Heart left ventricle (tissue), 16 donors: ENCODE measurements at regions not wholly inside any gene's neighbourhood (a gene's known extent, or its start where the extent isn't known, plus 50 kb on each side); places are given as distances from the start of the nearest gene placed in this dataset.

Experiments used
- ATAC-seq, 4 donors: fragments of 200-7000 bp; cut with Tn5 transposase; one replicate each; pipeline ENCODE4 v1.9.1; 2020 to 2022; ENCODE audit warnings: moderate library complexity in 4 of 4, mild to moderate bottlenecking in 3 of 4, moderate number of reproducible peaks in 1 of 4
- DNase-seq, 5 donors: peaks; one replicate each; pipeline ENCODE4 v3.0.0-alpha.2; 2020
- H3K27ac ChIP-seq, 12 donors: fragments of 200-600 bp; sonication (generic) in 4 of 12; one replicate each; pipeline versions ENCODE4 v1.5.0 to v1.8.0; 2016 to 2022; ENCODE audit warnings: mild to moderate bottlenecking in 2 of 12
- H3K27me3 ChIP-seq, 9 donors: fragments of 200-600 bp; sonication (generic) in 2 of 9; one replicate each; pipeline versions ENCODE4 v1.5.1 to v1.8.0; 2016 to 2022; ENCODE audit warnings: mild to moderate bottlenecking in 3 of 9
- H3K36me3 ChIP-seq, 9 donors: fragments of 200-600 bp; sonication (generic) in 2 of 9; one replicate each; pipeline versions ENCODE4 v1.5.0 to v1.8.0; 2018 to 2022; ENCODE audit warnings: mild to moderate bottlenecking in 2 of 9
- H3K4me1 ChIP-seq, 12 donors: fragments of 200-600 bp; sonication (generic) in 4 of 12; one replicate each; pipeline versions ENCODE4 v1.5.0 to v1.8.0; 2016 to 2022; ENCODE audit warnings: mild to moderate bottlenecking in 3 of 12
- H3K4me3 ChIP-seq, 12 donors: fragments of 200-600 bp; sonication (generic) in 4 of 12; one replicate each; pipeline versions ENCODE4 v1.5.0 to v1.8.0; 2017 to 2022; ENCODE audit warnings: mild to moderate bottlenecking in 9 of 12, moderate library complexity in 4 of 12
- H3K9me3 ChIP-seq, 12 donors: fragments of 200-600 bp; sonication (generic) in 4 of 12; one replicate each; pipeline versions ENCODE4 v1.5.0 to v1.8.0; 2016 to 2022; ENCODE audit warnings: mild to moderate bottlenecking in 1 of 12
- POLR2A ChIP-seq, 2 donors: fragments of 450-650 bp; IDR thresholded peaks; one replicate each; pipeline ENCODE4 v1.6.1; 2017; ENCODE audit warnings: antibody characterized with exemption in 2 of 2, mild to moderate bottlenecking in 2 of 2, moderate library complexity in 2 of 2
- WGBS, 4 donors: extraction: QIAGEN DNeasy Blood & Tissue Kit in 2 of 4; methylation state at CpG; one replicate each; pipeline versions ENCODE4 v1.1.5 to v1.1.7; 2013 to 2018; 5-methylcytosine and 5-hydroxymethylcytosine counted together
- intact Hi-C, 10 donors: fragments of 100-400 bp; cut with DNase I; formaldehyde crosslinking; loops; one replicate each; pipeline versions ENCODE4 v1.11.1 to v1.14.2; 2022
- TF ChIP-seq, protein P1 (sequence below), 12 donors: fragments of 200-600 bp; sonication (generic) in 4 of 12; IDR thresholded peaks; one replicate each; pipeline versions ENCODE4 v1.5.0 to v1.8.0; 2018 to 2022; ENCODE audit warnings: antibody characterized with exemption in 12 of 12, mild to moderate bottlenecking in 5 of 12
- donor health status: ischemic (EF 13 %, LVEDD 7.1; RV severe dilation, severe dysfunction).
- donor health status: healthy with polysubstance abuse.
- donor health status: DM: no; HTN: yes; CAD: no.
- donor health status: DM: no; HTN: no; CAD: no.
- donor health status: ischemic (EF 25% LVEDD 6.9; RV normal size, moderate dysfunction).
- donor health status: ischemic (EF 25% LVEDD 5.7; RV mildly dilated, moderate dysfunction).
- donor health status: healthy.
- donor health status: DM: yes; HTN: yes; CAD: no.
- donor health status: ischemic (EF 35%, LVEDD 5.7; RV mildly dilated, moderate dysfunction).
- donor health status: nonischemic (EF 11% LVEDD 7.7; RV severe dilation, severe dysfunction).
- donor health status: DM: yes; HTN: yes; CAD: no.
- donor health status: PGD.
- donor health status: ischemic (EF 29% LVEDD 5.4; RV normal size, mild dysfunction).
- donor health status: nonischemic (EF 23%, LVEDD 6.1; RV moderate dilation, normal function).

DNA sequence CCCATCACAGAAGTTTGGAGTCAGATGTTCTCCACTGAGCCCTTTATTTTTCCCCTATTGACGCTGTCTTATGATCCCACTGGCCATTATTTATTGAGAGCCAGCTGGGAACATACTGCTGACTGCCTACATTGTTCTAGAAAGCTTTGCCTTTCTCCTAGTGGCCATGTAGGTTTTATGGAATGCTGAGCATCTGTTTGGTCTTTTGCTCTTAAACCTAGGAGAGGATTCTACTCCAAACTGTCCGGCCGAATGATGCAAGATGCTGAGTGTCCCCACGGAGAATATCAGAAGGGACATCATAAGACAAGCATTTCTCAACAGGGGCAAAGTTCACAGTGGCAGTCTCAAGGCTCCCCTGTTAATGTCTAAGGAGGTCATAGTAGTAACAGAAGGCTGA, 171.4 kb downstream of the ARRDC4 start:
- Histone ChIP-seq H3K4me3 (no peak overlapping the region), H3K27ac (no peak overlapping the region), H3K9me3 (no peaks in the 10 kb centered on the region), H3K4me1 (no peaks in the 10 kb centered on the region), H3K36me3 (no peaks in the 10 kb centered on the region), H3K27me3 (peaks cover 0 to 16% (median 4%) of the 10 kb centered on the region in 9 donors)
- ATAC-seq (no peak), DNase-seq (no peak)
- 66 to 83% (median 71%) methylated on average over 4 of the region's 4 CpGs for WGBS, 4 donors
- intact Hi-C loops = no loop called here
- TF ChIP-seq POLR2A (IDR thresholded peaks at IDR 0.05) = no peak
- TF ChIP-seq, protein P1, sequence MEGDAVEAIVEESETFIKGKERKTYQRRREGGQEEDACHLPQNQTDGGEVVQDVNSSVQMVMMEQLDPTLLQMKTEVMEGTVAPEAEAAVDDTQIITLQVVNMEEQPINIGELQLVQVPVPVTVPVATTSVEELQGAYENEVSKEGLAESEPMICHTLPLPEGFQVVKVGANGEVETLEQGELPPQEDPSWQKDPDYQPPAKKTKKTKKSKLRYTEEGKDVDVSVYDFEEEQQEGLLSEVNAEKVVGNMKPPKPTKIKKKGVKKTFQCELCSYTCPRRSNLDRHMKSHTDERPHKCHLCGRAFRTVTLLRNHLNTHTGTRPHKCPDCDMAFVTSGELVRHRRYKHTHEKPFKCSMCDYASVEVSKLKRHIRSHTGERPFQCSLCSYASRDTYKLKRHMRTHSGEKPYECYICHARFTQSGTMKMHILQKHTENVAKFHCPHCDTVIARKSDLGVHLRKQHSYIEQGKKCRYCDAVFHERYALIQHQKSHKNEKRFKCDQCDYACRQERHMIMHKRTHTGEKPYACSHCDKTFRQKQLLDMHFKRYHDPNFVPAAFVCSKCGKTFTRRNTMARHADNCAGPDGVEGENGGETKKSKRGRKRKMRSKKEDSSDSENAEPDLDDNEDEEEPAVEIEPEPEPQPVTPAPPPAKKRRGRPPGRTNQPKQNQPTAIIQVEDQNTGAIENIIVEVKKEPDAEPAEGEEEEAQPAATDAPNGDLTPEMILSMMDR (IDR thresholded peaks at IDR 0.05) = no peak

DNA sequence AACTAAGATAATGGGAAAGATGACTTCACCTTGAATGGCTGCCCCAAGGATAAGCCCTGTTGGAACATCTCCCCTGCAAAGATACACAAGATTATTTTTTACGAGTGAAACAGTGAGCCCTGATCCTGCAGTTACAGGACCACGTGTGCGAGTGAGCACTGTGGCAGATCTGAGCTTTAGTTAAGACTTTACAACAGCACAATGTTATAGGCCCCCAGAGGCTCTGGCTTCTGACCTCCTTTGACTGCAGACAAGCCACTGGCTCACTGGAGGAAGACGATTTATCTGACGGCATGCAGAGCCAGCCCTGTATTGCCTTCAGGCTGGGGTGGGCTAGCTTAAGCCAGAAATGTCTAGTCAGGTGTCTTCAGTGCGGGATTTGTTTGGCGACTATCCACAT, 174.4 kb downstream of the ARRDC4 start:
- WGBS, 4 donors = 59 to 82% (median 77%) methylated on average over 4 to 7 of the region's 7 CpGs
- ATAC-seq = no peak

DNA sequence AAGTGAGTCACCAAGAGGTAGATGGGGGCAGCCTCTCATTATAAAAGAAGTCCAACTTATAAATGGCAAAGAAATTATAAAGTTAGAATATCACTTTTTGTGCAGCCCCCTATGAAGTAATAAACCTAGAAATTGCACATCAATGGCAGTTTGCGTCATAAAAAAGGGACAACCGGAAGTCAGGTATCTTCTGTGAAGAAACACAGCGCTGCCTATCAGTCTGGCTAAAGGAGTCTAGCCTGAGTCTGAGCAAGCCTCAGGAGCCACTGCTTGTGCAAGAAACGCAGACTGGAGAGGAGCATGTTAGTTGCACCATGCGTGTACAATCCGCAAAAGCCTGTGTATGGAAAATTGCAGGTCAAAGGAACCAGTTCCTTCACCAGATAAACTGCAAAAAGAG, 178.4 kb downstream of the ARRDC4 start:
- intact Hi-C loops = no loop called here
- TF ChIP-seq, protein P1 (IDR thresholded peaks at IDR 0.05) = no peak
- TF ChIP-seq POLR2A (IDR thresholded peaks at IDR 0.05) = no peak
- Histone ChIP-seq H3K4me3 (no peak overlapping the region), H3K9me3 (no peaks in the 10 kb centered on the region), H3K27me3 (peaks cover 0 to 4% (median 0%) of the 10 kb centered on the region in 9 donors), H3K36me3 (no peaks in the 10 kb centered on the region), H3K27ac (no peak overlapping the region), H3K4me1 (no peaks in the 10 kb centered on the region)
- DNase-seq (no peak), ATAC-seq (no peak)
- 70 to 92% (median 84%) methylated on average over 6 of the region's 6 CpGs for WGBS, 4 donors

More for the DNA sequence above, 174.4 kb downstream of the ARRDC4 start:
- DNase-seq = no peak
- no peaks in the 10 kb centered on the region for H3K4me1 ChIP-seq
- intact Hi-C loops = no loop called here
- no peak overlapping the region for H3K27ac ChIP-seq
- no peak overlapping the region for H3K4me3 ChIP-seq
- TF ChIP-seq, protein P1 (IDR thresholded peaks at IDR 0.05) = no peak
- H3K9me3 ChIP-seq = no peaks in the 10 kb centered on the region
- H3K36me3 ChIP-seq = no peaks in the 10 kb centered on the region
- H3K27me3 ChIP-seq = peaks cover 0 to 7% (median 0%) of the 10 kb centered on the region in 9 donors

DNA sequence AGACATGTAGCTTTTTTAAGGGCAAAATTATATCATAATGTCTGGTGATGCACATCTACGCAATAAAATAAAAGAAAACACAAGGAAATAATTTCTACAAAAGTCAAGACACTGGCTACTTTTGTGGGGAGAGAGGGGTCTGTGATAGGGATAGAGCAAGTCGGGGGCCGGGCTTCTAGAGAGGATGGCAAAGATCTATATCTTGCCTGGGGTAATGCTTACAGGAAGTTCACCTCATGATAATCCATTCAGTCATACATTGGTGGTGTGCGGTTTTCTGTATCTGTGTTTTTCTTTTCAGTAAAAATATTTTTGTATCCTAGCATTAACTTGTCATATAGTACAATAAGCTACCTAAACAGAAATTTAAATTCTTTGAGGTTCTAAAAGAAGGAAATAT, 178.8 kb downstream of the ARRDC4 start:
- WGBS, 4 donors = 65 to 72% (median 68%) methylated on average over 4 of the region's 4 CpGs
- no peak overlapping the region for H3K27ac ChIP-seq
- intact Hi-C loops = no loop called here
- no peaks in the 10 kb centered on the region for H3K36me3 ChIP-seq
- no peaks in the 10 kb centered on the region for H3K9me3 ChIP-seq
- H3K4me3 ChIP-seq = no peak overlapping the region
- DNase-seq (no peak), ATAC-seq (no peak)
- peaks cover 0 to 4% (median 0%) of the 10 kb centered on the region in 9 donors for H3K27me3 ChIP-seq
- H3K4me1 ChIP-seq = no peaks in the 10 kb centered on the region
- TF ChIP-seq, protein P1 (IDR thresholded peaks at IDR 0.05) = no peak
- TF ChIP-seq POLR2A (IDR thresholded peaks at IDR 0.05) = no peak
